HCT116 (cell line): ENCODE measurements at regions not wholly inside any gene's neighbourhood (a gene's known extent, or its start where the extent isn't known, plus 50 kb on each side); places are given as distances from the start of the nearest gene placed in this dataset.

ENCODE experiments used
- ATAC-seq: fragments of 200-7000 bp; cut with Tn5 transposase; 2 replicates; pipeline ENCODE4 v1.9.1; 2020; ENCODE audit warnings: mild to moderate bottlenecking, moderate library complexity
- BruUV-seq: library from RNA; stranded (reverse); fragments of 400-500 nt; replicated peaks from 2 replicates; lab custom pipeline; 2021; lab: Mats Ljungman, UMichigan
- CTCF ChIA-PET: fragments of 300-600 bp; sonication (Branson Sonifier 250); formaldehyde crosslinking; loops from one replicate; lab custom pipeline; 2021; ENCODE audit warnings: antibody characterized with exemption; lab: Charles Lee
- POLR2A ChIA-PET: fragments of 300-600, 350-600 bp; sonication (Branson Sonifier 250); formaldehyde crosslinking; loops from one replicate; lab custom pipeline; 2021; ENCODE audit warnings: antibody characterized with exemption; lab: Charles Lee
- RAD21 ChIA-PET, 2 experiments: fragments of 300-600 bp; sonication (Branson Sonifier 250); formaldehyde crosslinking; loops; one replicate each; lab custom pipeline; 2023; ENCODE audit warnings: low total read pairs in 2 of 2; ENCODE audit not compliant: uncharacterized antibody in 2 of 2, unreplicated experiment in 2 of 2, low non-redundant PET in 1 of 2; lab: Charles Lee
- DNase-seq: peaks from one replicate; pipeline ENCODE4 v3.0.0-alpha.2; 2010; ENCODE audit warnings: low read depth, low spot score
- H2AFZ ChIP-seq: fragments of 200-600 bp; shearing (Covaris generic), sonication (generic); 2 replicates; pipeline ENCODE4 v1.6.1; 2017; ENCODE audit warnings: low read depth, mixed run types, mixed read lengths, antibody characterized with exemption, low read length; ENCODE audit not compliant: poor library complexity, severe bottlenecking
- H3K27ac ChIP-seq: 2 replicates; pipeline ENCODE4 v1.5.1; 2012; ENCODE audit warnings: low read depth, low read length
- H3K27me3 ChIP-seq: fragments of 200-600 bp; sonication (generic); 2 replicates; pipeline ENCODE4 v1.6.1; 2016; ENCODE audit warnings: mixed run types, low read length, mixed read lengths; ENCODE audit not compliant: insufficient read depth
- H3K36me3 ChIP-seq, 2 experiments: fragments of 200-500 bp in 1 of 2; fragments of 200-600 bp in 1 of 2; sonication (Bioruptor generic) in 1 of 2; sonication (generic) in 1 of 2; 2 replicates each; pipeline versions ENCODE4 v1.5.1 to v1.6.1; 2014 to 2016; ENCODE audit warnings: low read length in 2 of 2, inconsistent platforms in 1 of 2, mixed read lengths in 1 of 2, mixed run types in 1 of 2; ENCODE audit not compliant: insufficient read depth in 2 of 2, control insufficient read depth in 1 of 2
- H3K4me1 ChIP-seq, 2 experiments: fragments of 200-600 bp in 1 of 2; sonication (generic) in 1 of 2; 2 replicates each; pipeline versions ENCODE4 v1.5.1 to v1.6.1; 2012 to 2017; ENCODE audit warnings: low read length in 2 of 2, inconsistent platforms in 1 of 2, mild to moderate bottlenecking in 1 of 2, mixed read lengths in 1 of 2, mixed run types in 1 of 2, moderate library complexity in 1 of 2; ENCODE audit not compliant: insufficient read depth in 2 of 2, control insufficient read depth in 1 of 2
- H3K4me2 ChIP-seq: fragments of 200-600 bp; sonication (generic); 2 replicates; pipeline ENCODE4 v1.6.1; 2017; ENCODE audit warnings: mixed run types, low read length, mixed read lengths
- H3K4me3 ChIP-seq, 2 experiments: fragments of 200-600 bp in 1 of 2; sonication (generic) in 1 of 2; replicated peaks in 1 of 2; 2 replicates each; pipeline ENCODE4 v1.5.1; 2011 to 2016; ENCODE audit warnings: low read length in 2 of 2, control low read depth in 1 of 2, low read depth in 1 of 2, mild to moderate bottlenecking in 1 of 2, mixed read lengths in 1 of 2, mixed run types in 1 of 2
- H3K79me2 ChIP-seq: fragments of 200-600 bp; sonication (generic); 2 replicates; pipeline ENCODE4 v1.6.1; 2017; ENCODE audit warnings: mild to moderate bottlenecking, mixed run types, low read length, moderate library complexity, mixed read lengths; ENCODE audit not compliant: insufficient read depth
- H3K9ac ChIP-seq: fragments of 200-600 bp; sonication (generic); 2 replicates; pipeline ENCODE4 v1.6.1; 2016; ENCODE audit warnings: low read length, mixed read lengths
- H3K9me2 ChIP-seq: fragments of 200-600 bp; sonication (generic), shearing (Covaris generic); 2 replicates; pipeline ENCODE4 v1.6.1; 2017; ENCODE audit warnings: mixed run types, mild to moderate bottlenecking, moderate library complexity; ENCODE audit not compliant: insufficient read depth
- H3K9me3 ChIP-seq, 2 experiments: fragments of 200-500 bp in 1 of 2; fragments of 200-600 bp in 1 of 2; sonication (Bioruptor generic) in 1 of 2; sonication (generic) in 1 of 2; 2 replicates each; pipeline ENCODE4 v1.6.1; 2014 to 2017; ENCODE audit warnings: low read length in 2 of 2, mixed read lengths in 2 of 2, inconsistent platforms in 1 of 2, low read depth in 1 of 2, mild to moderate bottlenecking in 1 of 2, mixed run types in 1 of 2, moderate library complexity in 1 of 2; ENCODE audit not compliant: control insufficient read depth in 1 of 2, insufficient read depth in 1 of 2
- H4K20me1 ChIP-seq: fragments of 200-600 bp; sonication (generic), shearing (Covaris generic); 2 replicates; pipeline ENCODE4 v1.6.1; 2017; ENCODE audit warnings: mixed run types, mild to moderate bottlenecking, moderate library complexity; ENCODE audit not compliant: insufficient read depth
- ATF3 ChIP-seq: IDR thresholded peaks from 2 replicates; pipeline ENCODE4 v1.6.1; 2012
- CBX3 ChIP-seq: IDR thresholded peaks from 2 replicates; pipeline ENCODE4 v1.6.1; 2012; ENCODE audit warnings: low read depth
- ELF1 ChIP-seq: IDR thresholded peaks from 2 replicates; pipeline ENCODE4 v1.6.1; 2012; ENCODE audit warnings: low read depth, borderline replicate concordance
- EZH2 ChIP-seq: fragments of 200-600 bp; sonication (generic); IDR thresholded peaks from 2 replicates; pipeline ENCODE4 v1.6.1; 2017; ENCODE audit warnings: antibody characterized with exemption, mixed run types
- EZH2phosphoT487 ChIP-seq: fragments of 200-600 bp; IDR thresholded peaks from 2 replicates; pipeline ENCODE4 v1.6.1; 2018; ENCODE audit warnings: antibody characterized with exemption, borderline replicate concordance
- JUND ChIP-seq: IDR thresholded peaks from 2 replicates; pipeline ENCODE4 v1.6.1; 2012
- POLR2A ChIP-seq: IDR thresholded peaks from 2 replicates; pipeline ENCODE4 v1.7.0; 2011; ENCODE audit warnings: borderline replicate concordance; ENCODE audit not compliant: insufficient read depth, insufficient read length; ENCODE audit errors: extremely low read depth
- POLR2AphosphoS5 ChIP-seq: IDR thresholded peaks from 2 replicates; pipeline ENCODE4 v1.6.1; 2011; ENCODE audit warnings: mild to moderate bottlenecking, low read depth, low read length, moderate library complexity
- RAD21 ChIP-seq: IDR thresholded peaks from 2 replicates; pipeline ENCODE4 v1.6.1; 2012; ENCODE audit warnings: low read depth, mild to moderate bottlenecking
- SIN3A ChIP-seq: IDR thresholded peaks from 2 replicates; pipeline ENCODE4 v1.6.1; 2012; ENCODE audit warnings: low read depth
- SRF ChIP-seq: IDR thresholded peaks from 2 replicates; pipeline ENCODE4 v1.6.1; 2012; ENCODE audit warnings: low read depth
- TCF7L2 ChIP-seq: IDR thresholded peaks from 2 replicates; pipeline ENCODE4 v1.7.0; 2011; ENCODE audit warnings: borderline replicate concordance, inconsistent platforms; ENCODE audit not compliant: insufficient read depth, insufficient read length; ENCODE audit errors: extremely low read depth
- ZNF274 ChIP-seq: fragments of 200-500 bp; sonication (Bioruptor generic); IDR thresholded peaks from 2 replicates; pipeline ENCODE4 v1.6.1; 2014; ENCODE audit warnings: mild to moderate bottlenecking, low read depth, low read length, inconsistent platforms
- intact Hi-C: fragments of 100-400 bp; cut with micrococcal nuclease; formaldehyde crosslinking; loops from 2 replicates; pipeline ENCODE4 v1.10.0; 2022

GRCh38 chr3:170643831-170644230 lies 58.0 kb upstream of the SLC7A14 start:
- Histone ChIP-seq H3K9me3 (no peaks in the 10 kb centered on the region), H3K9ac (no peak overlapping the region), H3K4me2 (no peak overlapping the region), H3K27me3 (no peaks in the 10 kb centered on the region), H3K36me3 (no peaks in the 10 kb centered on the region), H3K4me3 (no peak overlapping the region), H2AFZ (no peak overlapping the region), H3K27ac (no peak overlapping the region), H3K9me2 (no peaks in the 10 kb centered on the region), H3K79me2 (no peaks in the 10 kb centered on the region), H4K20me1 (no peaks in the 10 kb centered on the region), H3K4me1 (no peaks in the 10 kb centered on the region)
- DNase-seq: no peak
- intact Hi-C loops: no loop called here
- POLR2A ChIA-PET: no interaction called here
- ATAC-seq: no peak
- TF ChIP-seq RAD21 (no peak), EZH2phosphoT487 (no peak), CBX3 (no peak), POLR2AphosphoS5 (no peak), SRF (no peak), ELF1 (no peak), ATF3 (no peak), JUND (no peak), ZNF274 (no peak), POLR2A (no peak), EZH2 (no peak), SIN3A (no peak), TCF7L2 (no peak)
- CTCF ChIA-PET: no interaction called here
- RAD21 ChIA-PET: no interaction called here
- no TSS peak for BruUV-seq
